B cell (primary cell): ENCODE measurements at regions not wholly inside any gene's neighbourhood (a gene's known extent, or its start where the extent isn't known, plus 50 kb on each side); places are given as distances from the start of the nearest gene placed in this dataset.

Experiments used
- EZH2 ChIP-seq: IDR thresholded peaks from 2 replicates; pipeline ENCODE4 v1.6.1; 2012; ENCODE audit warnings: borderline replicate concordance, low read depth, mild to moderate bottlenecking, moderate library complexity, low read length; ENCODE audit not compliant: insufficient read depth, poor library complexity, severe bottlenecking
- TF ChIP-seq, protein P1 (sequence below): fragments of 200-600 bp; IDR thresholded peaks from one replicate; pipeline ENCODE4 v1.8.0; 2022; ENCODE audit warnings: antibody characterized with exemption, mild to moderate bottlenecking

- TF ChIP-seq, protein P1, sequence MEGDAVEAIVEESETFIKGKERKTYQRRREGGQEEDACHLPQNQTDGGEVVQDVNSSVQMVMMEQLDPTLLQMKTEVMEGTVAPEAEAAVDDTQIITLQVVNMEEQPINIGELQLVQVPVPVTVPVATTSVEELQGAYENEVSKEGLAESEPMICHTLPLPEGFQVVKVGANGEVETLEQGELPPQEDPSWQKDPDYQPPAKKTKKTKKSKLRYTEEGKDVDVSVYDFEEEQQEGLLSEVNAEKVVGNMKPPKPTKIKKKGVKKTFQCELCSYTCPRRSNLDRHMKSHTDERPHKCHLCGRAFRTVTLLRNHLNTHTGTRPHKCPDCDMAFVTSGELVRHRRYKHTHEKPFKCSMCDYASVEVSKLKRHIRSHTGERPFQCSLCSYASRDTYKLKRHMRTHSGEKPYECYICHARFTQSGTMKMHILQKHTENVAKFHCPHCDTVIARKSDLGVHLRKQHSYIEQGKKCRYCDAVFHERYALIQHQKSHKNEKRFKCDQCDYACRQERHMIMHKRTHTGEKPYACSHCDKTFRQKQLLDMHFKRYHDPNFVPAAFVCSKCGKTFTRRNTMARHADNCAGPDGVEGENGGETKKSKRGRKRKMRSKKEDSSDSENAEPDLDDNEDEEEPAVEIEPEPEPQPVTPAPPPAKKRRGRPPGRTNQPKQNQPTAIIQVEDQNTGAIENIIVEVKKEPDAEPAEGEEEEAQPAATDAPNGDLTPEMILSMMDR, result no peak
- TF ChIP-seq EZH2, result no peak
These were observed 117.6 kb downstream of the MAGEB17 start for GRCh38 chrX:16284842-16285241.
